SK-N-SH (cell line): ENCODE measurements at regions not wholly inside any gene's neighbourhood (a gene's known extent, or its start where the extent isn't known, plus 50 kb on each side); places are given as distances from the start of the nearest gene placed in this dataset.

Experiments used
- CTCF ChIA-PET: fragments of 300-600, 350-600 bp; formaldehyde crosslinking; extraction: SDS; loops from one replicate; lab custom pipeline; 2021; lab: Yijun Ruan, JAX
- POLR2A ChIA-PET: fragments of 350-600 bp; sonication (Branson Sonifier 250); formaldehyde crosslinking; extraction: SDS; loops from one replicate; lab custom pipeline; 2020; ENCODE audit warnings: antibody characterized with exemption, inconsistent platforms; lab: Yijun Ruan, JAX
- DNase-seq: peaks from one replicate; pipeline ENCODE4 v3.0.0; 2012
- H2AFZ ChIP-seq: fragments of 200-600 bp; sonication (generic); 2 replicates; pipeline ENCODE4 v1.8.1; 2016; ENCODE audit warnings: antibody characterized with exemption, mild to moderate bottlenecking, low read depth
- H3F3A ChIP-seq: fragments of 200-600 bp; sonication (generic); replicated peaks from 2 replicates; pipeline ENCODE3; 2016; ENCODE audit warnings: antibody characterized with exemption, mild to moderate bottlenecking; ENCODE audit not compliant: insufficient read depth
- H3K27ac ChIP-seq, 2 experiments: fragments of 200-500 bp in 1 of 2; fragments of 200-600 bp in 1 of 2; sonication (Bioruptor generic) in 1 of 2; sonication (generic), shearing (Covaris generic) in 1 of 2; 2 replicates each; pipeline versions ENCODE4 v1.5.1 to v1.6.1; 2014 to 2016; ENCODE audit warnings: low read depth in 2 of 2, inconsistent platforms in 1 of 2, low read length in 1 of 2, mild to moderate bottlenecking in 1 of 2, mixed read lengths in 1 of 2
- H3K27me3 ChIP-seq: fragments of 200-600 bp; sonication (generic), shearing (Covaris generic); 2 replicates; pipeline ENCODE4 v1.6.1; 2016; ENCODE audit warnings: mixed run types; ENCODE audit not compliant: insufficient read depth
- H3K36me3 ChIP-seq, 2 experiments: fragments of 200-500 bp in 1 of 2; fragments of 200-600 bp in 1 of 2; sonication (Bioruptor generic) in 1 of 2; sonication (generic) in 1 of 2; replicated peaks in 1 of 2; 2 replicates each; pipeline versions ENCODE3 to v1.5.1; 2014 to 2016; ENCODE audit warnings: low read length in 1 of 2, mild to moderate bottlenecking in 1 of 2; ENCODE audit not compliant: insufficient read depth in 2 of 2, control insufficient read depth in 1 of 2
- H3K4me1 ChIP-seq, 2 experiments: fragments of 200-500 bp in 1 of 2; fragments of 200-600 bp in 1 of 2; sonication (Bioruptor generic) in 1 of 2; sonication (generic), shearing (Covaris generic) in 1 of 2; 2 replicates each; pipeline versions ENCODE4 v1.5.1 to v1.6.1; 2014 to 2016; ENCODE audit warnings: low read depth in 1 of 2, low read length in 1 of 2, mixed run types in 1 of 2; ENCODE audit not compliant: insufficient read depth in 2 of 2, control insufficient read depth in 1 of 2
- H3K4me2 ChIP-seq: fragments of 200-600 bp; sonication (generic), shearing (Covaris generic); 2 replicates; pipeline ENCODE4 v1.6.1; 2017; ENCODE audit warnings: mixed run types
- H3K4me3 ChIP-seq, 2 experiments: fragments of 200-500 bp in 1 of 2; fragments of 200-600 bp in 1 of 2; sonication (Bioruptor generic) in 1 of 2; sonication (generic), shearing (Covaris generic) in 1 of 2; 2 replicates each; pipeline versions ENCODE4 v1.5.1 to v1.8.1; 2014 to 2016; ENCODE audit warnings: low read depth in 2 of 2, inconsistent platforms in 1 of 2, low read length in 1 of 2, mild to moderate bottlenecking in 1 of 2, mixed read lengths in 1 of 2, moderate library complexity in 1 of 2
- H3K79me2 ChIP-seq: fragments of 200-600 bp; sonication (generic); 2 replicates; pipeline ENCODE4 v1.8.1; 2017; ENCODE audit warnings: mild to moderate bottlenecking; ENCODE audit not compliant: insufficient read depth
- H3K9ac ChIP-seq: fragments of 200-600 bp; sonication (generic); 2 replicates; pipeline ENCODE4 v1.6.1; 2017; ENCODE audit warnings: mixed run types
- H3K9me2 ChIP-seq: fragments of 200-600 bp; sonication (generic); 2 replicates; pipeline ENCODE4 v1.6.1; 2017; ENCODE audit warnings: mixed run types
- H3K9me3 ChIP-seq: fragments of 200-600 bp; sonication (generic); 2 replicates; pipeline ENCODE4 v1.6.1; 2017; ENCODE audit warnings: mixed run types, mild to moderate bottlenecking, moderate library complexity
- H4K20me1 ChIP-seq: fragments of 200-600 bp; sonication (generic); 2 replicates; pipeline ENCODE4 v1.6.1; 2017; ENCODE audit warnings: mild to moderate bottlenecking, mixed run types; ENCODE audit not compliant: insufficient read depth
- EP300 ChIP-seq, 2 experiments: IDR thresholded peaks; 2 replicates each; pipeline versions ENCODE4 v1.4.0 to v1.6.1; 2012; ENCODE audit warnings: borderline replicate concordance in 1 of 2, low read depth in 1 of 2, low read length in 1 of 2
- EZH2phosphoT487 ChIP-seq: fragments of 200-600 bp; sonication (generic); IDR thresholded peaks from 2 replicates; pipeline ENCODE4 v1.6.1; 2017; ENCODE audit warnings: low read depth, mixed run types, mild to moderate bottlenecking, antibody characterized with exemption, moderate library complexity, borderline replicate concordance
- FOXM1 ChIP-seq: IDR thresholded peaks from 2 replicates; pipeline ENCODE4 v1.4.0; 2012; ENCODE audit warnings: low read depth, mild to moderate bottlenecking
- GATA2 ChIP-seq: sonication (generic); formaldehyde crosslinking; IDR thresholded peaks from 2 replicates; pipeline ENCODE4 v1.5.0; 2020; ENCODE audit warnings: mild to moderate bottlenecking, missing genetic modification reagents
- MAX ChIP-seq: IDR thresholded peaks from 2 replicates; pipeline ENCODE4 v1.4.0; 2012; ENCODE audit warnings: low read depth
- MXI1 ChIP-seq: IDR thresholded peaks from 2 replicates; pipeline ENCODE4 v1.6.1; 2012; ENCODE audit warnings: mild to moderate bottlenecking, low read depth, low read length, improper control_type of control experiment
- POLR2AphosphoS5 ChIP-seq: IDR thresholded peaks from 2 replicates; pipeline ENCODE4 v1.6.1; 2012; ENCODE audit warnings: low read depth, low read length
- RAD21 ChIP-seq: IDR thresholded peaks from 2 replicates; pipeline ENCODE4 v1.6.1; 2012; ENCODE audit warnings: mild to moderate bottlenecking, low read length
- RXRA ChIP-seq: IDR thresholded peaks from 2 replicates; pipeline ENCODE4 v1.4.0; 2012; ENCODE audit warnings: low read depth, mild to moderate bottlenecking, borderline replicate concordance
- TCF12 ChIP-seq: IDR thresholded peaks from 2 replicates; pipeline ENCODE4 v1.4.0; 2012
- ZBTB33 ChIP-seq: IDR thresholded peaks from 2 replicates; pipeline ENCODE4 v1.4.0; 2012; ENCODE audit warnings: low read depth, borderline replicate concordance
- WGBS: methylation state at CpG from one replicate; pipeline ENCODE4 v1.1.6; 2017; ENCODE audit warnings: low lambda C conversion rate; 5-methylcytosine and 5-hydroxymethylcytosine counted together
- TF ChIP-seq, protein P1 (sequence below): fragments of 150-350 bp; IDR thresholded peaks from 2 replicates; pipeline ENCODE4 v1.6.1; 2017; ENCODE audit warnings: antibody characterized with exemption, low read length, low read depth, borderline replicate concordance
- TF ChIP-seq, protein P2 (sequence below): IDR thresholded peaks from 2 replicates; pipeline ENCODE4 v1.4.0; 2012; ENCODE audit warnings: low read depth, borderline replicate concordance
- TF ChIP-seq, protein P3 (sequence below): fragments of 200-600 bp; sonication (generic); IDR thresholded peaks from 2 replicates; pipeline ENCODE4 v1.6.1; 2017; ENCODE audit warnings: antibody characterized with exemption, mild to moderate bottlenecking, moderate library complexity
- TF ChIP-seq, protein P4 (sequence below): fragments of 150-350 bp; IDR thresholded peaks from 2 replicates; pipeline ENCODE4 v1.6.1; 2016; ENCODE audit warnings: mild to moderate bottlenecking, low read depth, low read length

DNA sequence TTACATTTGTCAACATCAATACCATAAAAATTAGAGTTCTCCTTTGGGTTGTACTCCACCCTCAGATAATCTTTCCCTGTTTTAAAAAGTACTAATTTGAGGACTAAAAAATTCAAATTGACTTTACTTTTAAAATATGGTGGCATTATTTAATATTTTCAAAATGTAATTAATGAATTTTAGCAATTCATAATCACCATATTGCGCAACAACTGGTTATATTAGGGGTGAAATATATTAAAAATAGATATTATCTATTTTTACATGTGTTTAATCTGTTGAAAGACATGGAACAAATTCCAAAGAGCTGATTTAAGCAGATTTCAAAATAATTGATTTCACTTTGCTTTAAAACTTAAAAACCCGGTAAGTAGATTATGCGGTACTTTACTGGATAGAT is 236.6 kb upstream of the NOL4 start (continued):
- TF ChIP-seq EP300 (IDR thresholded peaks at IDR 0.05; ENCODE audit: borderline replicate concordance in 1 of 2, low read depth in 1 of 2, low read length in 1 of 2) (no peak), EZH2phosphoT487 (no peak)
- TF ChIP-seq, all 33 proteins: peak for 0

- WGBS: 40% methylated on average over 1 of the region's 1 CpG
- Histone ChIP-seq H3F3A (no peaks in the 10 kb centered on the region), H3K4me1 (no peaks in the 10 kb centered on the region), H3K4me3 (no peak overlapping the region), H2AFZ (no peak overlapping the region), H3K9me3 (no peaks in the 10 kb centered on the region), H3K36me3 (no peaks in the 10 kb centered on the region), H3K9ac (no peak overlapping the region), H3K27ac (no peak overlapping the region), H3K27me3 (no peaks in the 10 kb centered on the region), H3K79me2 (no peaks in the 10 kb centered on the region), H3K4me2 (no peak overlapping the region), H4K20me1 (no peaks in the 10 kb centered on the region), H3K9me2 (no peaks in the 10 kb centered on the region)
- ChIA-PET POLR2A (no interaction called here), CTCF (no interaction called here)
- DNase-seq: no peak
- no peak for TF ChIP-seq FOXM1
- TF ChIP-seq RXRA: no peak
- TF ChIP-seq, protein P1, sequence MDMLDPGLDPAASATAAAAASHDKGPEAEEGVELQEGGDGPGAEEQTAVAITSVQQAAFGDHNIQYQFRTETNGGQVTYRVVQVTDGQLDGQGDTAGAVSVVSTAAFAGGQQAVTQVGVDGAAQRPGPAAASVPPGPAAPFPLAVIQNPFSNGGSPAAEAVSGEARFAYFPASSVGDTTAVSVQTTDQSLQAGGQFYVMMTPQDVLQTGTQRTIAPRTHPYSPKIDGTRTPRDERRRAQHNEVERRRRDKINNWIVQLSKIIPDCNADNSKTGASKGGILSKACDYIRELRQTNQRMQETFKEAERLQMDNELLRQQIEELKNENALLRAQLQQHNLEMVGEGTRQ: no peak
- no peak for TF ChIP-seq RAD21
- no peak for TF ChIP-seq MAX
- TF ChIP-seq, protein P2, sequence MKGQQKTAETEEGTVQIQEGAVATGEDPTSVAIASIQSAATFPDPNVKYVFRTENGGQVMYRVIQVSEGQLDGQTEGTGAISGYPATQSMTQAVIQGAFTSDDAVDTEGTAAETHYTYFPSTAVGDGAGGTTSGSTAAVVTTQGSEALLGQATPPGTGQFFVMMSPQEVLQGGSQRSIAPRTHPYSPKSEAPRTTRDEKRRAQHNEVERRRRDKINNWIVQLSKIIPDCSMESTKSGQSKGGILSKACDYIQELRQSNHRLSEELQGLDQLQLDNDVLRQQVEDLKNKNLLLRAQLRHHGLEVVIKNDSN: no peak
- TF ChIP-seq, protein P3, sequence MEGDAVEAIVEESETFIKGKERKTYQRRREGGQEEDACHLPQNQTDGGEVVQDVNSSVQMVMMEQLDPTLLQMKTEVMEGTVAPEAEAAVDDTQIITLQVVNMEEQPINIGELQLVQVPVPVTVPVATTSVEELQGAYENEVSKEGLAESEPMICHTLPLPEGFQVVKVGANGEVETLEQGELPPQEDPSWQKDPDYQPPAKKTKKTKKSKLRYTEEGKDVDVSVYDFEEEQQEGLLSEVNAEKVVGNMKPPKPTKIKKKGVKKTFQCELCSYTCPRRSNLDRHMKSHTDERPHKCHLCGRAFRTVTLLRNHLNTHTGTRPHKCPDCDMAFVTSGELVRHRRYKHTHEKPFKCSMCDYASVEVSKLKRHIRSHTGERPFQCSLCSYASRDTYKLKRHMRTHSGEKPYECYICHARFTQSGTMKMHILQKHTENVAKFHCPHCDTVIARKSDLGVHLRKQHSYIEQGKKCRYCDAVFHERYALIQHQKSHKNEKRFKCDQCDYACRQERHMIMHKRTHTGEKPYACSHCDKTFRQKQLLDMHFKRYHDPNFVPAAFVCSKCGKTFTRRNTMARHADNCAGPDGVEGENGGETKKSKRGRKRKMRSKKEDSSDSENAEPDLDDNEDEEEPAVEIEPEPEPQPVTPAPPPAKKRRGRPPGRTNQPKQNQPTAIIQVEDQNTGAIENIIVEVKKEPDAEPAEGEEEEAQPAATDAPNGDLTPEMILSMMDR: no peak
- TF ChIP-seq GATA2 (CRISPR knock-in tag): no peak
Observed at GRCh38 chr18:34467058-34467457, 242.3 kb upstream of the NOL4 start.

GRCh38 chr18:34480162-34480700 is 229.9 kb upstream of the DTNA start:
- CTCF ChIA-PET: no interaction called here
- POLR2A ChIA-PET: no interaction called here
- no peak for TF ChIP-seq POLR2AphosphoS5
- TF ChIP-seq, protein P4, sequence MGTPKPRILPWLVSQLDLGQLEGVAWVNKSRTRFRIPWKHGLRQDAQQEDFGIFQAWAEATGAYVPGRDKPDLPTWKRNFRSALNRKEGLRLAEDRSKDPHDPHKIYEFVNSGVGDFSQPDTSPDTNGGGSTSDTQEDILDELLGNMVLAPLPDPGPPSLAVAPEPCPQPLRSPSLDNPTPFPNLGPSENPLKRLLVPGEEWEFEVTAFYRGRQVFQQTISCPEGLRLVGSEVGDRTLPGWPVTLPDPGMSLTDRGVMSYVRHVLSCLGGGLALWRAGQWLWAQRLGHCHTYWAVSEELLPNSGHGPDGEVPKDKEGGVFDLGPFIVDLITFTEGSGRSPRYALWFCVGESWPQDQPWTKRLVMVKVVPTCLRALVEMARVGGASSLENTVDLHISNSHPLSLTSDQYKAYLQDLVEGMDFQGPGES: no peak
- no peak for TF ChIP-seq FOXM1
- no peak for TF ChIP-seq EZH2phosphoT487
- TF ChIP-seq MXI1: no peak
- no peak for TF ChIP-seq ZBTB33
- TF ChIP-seq, protein P2: no peak
- no peak for TF ChIP-seq TCF12
- TF ChIP-seq EP300 (IDR thresholded peaks at IDR 0.05; ENCODE audit: borderline replicate concordance in 1 of 2, low read depth in 1 of 2, low read length in 1 of 2): no peak

More at GRCh38 chr18:34480162-34480700, 229.9 kb upstream of the DTNA start:
- Histone ChIP-seq H3K4me2 (no peak overlapping the region), H3K4me1 (no peaks in the 10 kb centered on the region), H3F3A (no peaks in the 10 kb centered on the region), H3K27ac (no peak overlapping the region), H3K9ac (no peak overlapping the region), H3K79me2 (no peaks in the 10 kb centered on the region), H4K20me1 (no peaks in the 10 kb centered on the region), H2AFZ (no peak overlapping the region), H3K9me2 (no peaks in the 10 kb centered on the region), H3K4me3 (no peak overlapping the region), H3K36me3 (no peaks in the 10 kb centered on the region), H3K9me3 (no peaks in the 10 kb centered on the region), H3K27me3 (no peaks in the 10 kb centered on the region)
- DNase-seq: no peak
- WGBS: 29% methylated on average over 4 of the region's 4 CpGs
